ENCODE measurements at regions not wholly inside any gene's neighbourhood (a gene's known extent, or its start where the extent isn't known, plus 50 kb on each side); places are given as distances from the start of the nearest gene placed in this dataset.

DNA sequence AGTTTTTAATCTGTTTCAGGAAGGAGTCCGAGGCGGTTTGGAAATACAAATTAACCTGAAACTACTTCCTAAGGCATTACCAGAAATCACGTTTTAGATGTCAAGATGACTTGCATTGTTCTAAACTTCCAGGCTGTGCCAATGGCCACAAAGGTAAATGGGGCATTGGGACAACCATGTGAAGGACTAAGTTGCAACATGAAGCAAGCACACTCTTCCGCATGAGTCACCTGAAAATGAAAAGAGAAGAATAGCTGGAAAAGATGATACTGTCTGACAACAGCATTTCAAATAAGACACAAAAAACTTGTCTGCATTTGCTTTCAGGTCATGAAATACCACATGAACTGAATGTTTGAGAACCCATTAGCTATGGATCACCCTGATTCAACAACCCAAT is 262.1 kb downstream of the AHR start:
- 85 to 87% methylated on average over 4 of the region's 4 CpGs for WGBS, 2 donors
- no peak for DNase-seq
- H3K4me3 ChIP-seq: no peak overlapping the region
- intact Hi-C loops (cut with DNase I; ENCODE audit: low total_unique reads): no loop called here
- no peak overlapping the region for H3K27ac ChIP-seq
- no peaks in the 10 kb centered on the region for H3K36me3 ChIP-seq (ENCODE audit: low read depth, missing control alignments)
- H3K27me3 ChIP-seq: no peaks in the 10 kb centered on the region
- no peaks in the 10 kb centered on the region for H3K9me3 ChIP-seq
- no peaks in the 10 kb centered on the region for H3K4me1 ChIP-seq
- TF ChIP-seq, protein P1, sequence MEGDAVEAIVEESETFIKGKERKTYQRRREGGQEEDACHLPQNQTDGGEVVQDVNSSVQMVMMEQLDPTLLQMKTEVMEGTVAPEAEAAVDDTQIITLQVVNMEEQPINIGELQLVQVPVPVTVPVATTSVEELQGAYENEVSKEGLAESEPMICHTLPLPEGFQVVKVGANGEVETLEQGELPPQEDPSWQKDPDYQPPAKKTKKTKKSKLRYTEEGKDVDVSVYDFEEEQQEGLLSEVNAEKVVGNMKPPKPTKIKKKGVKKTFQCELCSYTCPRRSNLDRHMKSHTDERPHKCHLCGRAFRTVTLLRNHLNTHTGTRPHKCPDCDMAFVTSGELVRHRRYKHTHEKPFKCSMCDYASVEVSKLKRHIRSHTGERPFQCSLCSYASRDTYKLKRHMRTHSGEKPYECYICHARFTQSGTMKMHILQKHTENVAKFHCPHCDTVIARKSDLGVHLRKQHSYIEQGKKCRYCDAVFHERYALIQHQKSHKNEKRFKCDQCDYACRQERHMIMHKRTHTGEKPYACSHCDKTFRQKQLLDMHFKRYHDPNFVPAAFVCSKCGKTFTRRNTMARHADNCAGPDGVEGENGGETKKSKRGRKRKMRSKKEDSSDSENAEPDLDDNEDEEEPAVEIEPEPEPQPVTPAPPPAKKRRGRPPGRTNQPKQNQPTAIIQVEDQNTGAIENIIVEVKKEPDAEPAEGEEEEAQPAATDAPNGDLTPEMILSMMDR (IDR thresholded peaks at IDR 0.05): no peak
- TF ChIP-seq POLR2A (IDR thresholded peaks at IDR 0.05): no peak

- no peak for TF ChIP-seq POLR2A (IDR thresholded peaks at IDR 0.05)
- TF ChIP-seq, protein P1 (IDR thresholded peaks at IDR 0.05): no peak
Observed at GRCh38 chr7:17560966-17561365, 262.5 kb downstream of the AHR start.

GRCh38 chr7:17564678-17565212 is 266.3 kb downstream of the AHR start:
- 54 to 61% methylated on average over 3 of the region's 3 CpGs for WGBS, 2 donors
- H3K27ac ChIP-seq: no peak overlapping the region

More at GRCh38 chr7:17560966-17561365, 262.5 kb downstream of the AHR start:
- Histone ChIP-seq H3K36me3 (ENCODE audit: low read depth, missing control alignments) (no peaks in the 10 kb centered on the region), H3K27ac (no peak overlapping the region), H3K4me1 (no peaks in the 10 kb centered on the region), H3K4me3 (no peak overlapping the region), H3K27me3 (no peaks in the 10 kb centered on the region), H3K9me3 (no peaks in the 10 kb centered on the region)
- intact Hi-C loops (cut with DNase I; ENCODE audit: low total_unique reads): no loop called here
- WGBS, 2 donors: 88 to 93% methylated on average over 2 of the region's 2 CpGs
- no peak for DNase-seq

DNA sequence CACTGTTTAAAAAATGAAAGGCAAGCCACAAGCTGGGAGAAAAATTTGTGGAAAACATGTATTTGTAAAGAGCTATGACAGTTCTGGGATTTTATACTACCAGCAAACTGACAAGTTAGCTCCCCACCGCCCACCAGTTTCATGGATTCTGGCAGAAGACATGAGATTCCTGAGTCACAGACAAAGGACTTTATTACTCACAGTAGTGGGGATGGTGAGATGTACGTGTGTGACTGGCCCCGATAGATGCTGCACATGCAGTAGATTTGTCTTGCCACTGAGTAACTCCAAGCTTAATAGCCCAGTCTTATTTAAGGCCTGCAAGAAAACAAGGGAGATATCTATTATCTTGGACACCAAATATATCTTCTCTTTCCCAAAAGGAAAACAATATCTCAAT is 281.7 kb downstream of the AHR start:
- no peak overlapping the region for H3K4me3 ChIP-seq
- no peak for TF ChIP-seq POLR2A (IDR thresholded peaks at IDR 0.05)
- TF ChIP-seq, protein P1 (IDR thresholded peaks at IDR 0.05): no peak
- WGBS, 2 donors: 77 to 79% methylated on average over 3 of the region's 3 CpGs
- no peak overlapping the region for H3K27ac ChIP-seq
- no peaks in the 10 kb centered on the region for H3K27me3 ChIP-seq
- no peaks in the 10 kb centered on the region for H3K4me1 ChIP-seq
- no peaks in the 10 kb centered on the region for H3K36me3 ChIP-seq (ENCODE audit: low read depth, missing control alignments)
- intact Hi-C loops (cut with DNase I; ENCODE audit: low total_unique reads): no loop called here
- no peak for DNase-seq
- no peaks in the 10 kb centered on the region for H3K9me3 ChIP-seq

More at GRCh38 chr7:17564678-17565212, 266.3 kb downstream of the AHR start:
- no peak overlapping the region for H3K4me3 ChIP-seq
- H3K27me3 ChIP-seq: no peaks in the 10 kb centered on the region
- no peak for DNase-seq
- intact Hi-C loops (cut with DNase I; ENCODE audit: low total_unique reads): no loop called here
- H3K9me3 ChIP-seq: no peaks in the 10 kb centered on the region
- TF ChIP-seq, protein P1 (IDR thresholded peaks at IDR 0.05): no peak
- TF ChIP-seq POLR2A (IDR thresholded peaks at IDR 0.05): no peak
- no peaks in the 10 kb centered on the region for H3K4me1 ChIP-seq
- no peaks in the 10 kb centered on the region for H3K36me3 ChIP-seq (ENCODE audit: low read depth, missing control alignments)

GRCh38 chr7:17580856-17581255 is 282.4 kb downstream of the AHR start:
- WGBS, 2 donors: 84 to 86% methylated on average over 1 of the region's 1 CpG
- intact Hi-C loops (cut with DNase I; ENCODE audit: low total_unique reads): no loop called here
- no peaks in the 10 kb centered on the region for H3K4me1 ChIP-seq
- TF ChIP-seq, protein P1 (IDR thresholded peaks at IDR 0.05): no peak
- no peak for TF ChIP-seq POLR2A (IDR thresholded peaks at IDR 0.05)
- no peaks in the 10 kb centered on the region for H3K27me3 ChIP-seq
- no peaks in the 10 kb centered on the region for H3K36me3 ChIP-seq (ENCODE audit: low read depth, missing control alignments)
- DNase-seq: no peak
- no peak overlapping the region for H3K27ac ChIP-seq
- no peak overlapping the region for H3K4me3 ChIP-seq
- no peaks in the 10 kb centered on the region for H3K9me3 ChIP-seq
